ENCODE measurements at regions not wholly inside any gene's neighbourhood (a gene's known extent, or its start where the extent isn't known, plus 50 kb on each side); places are given as distances from the start of the nearest gene placed in this dataset.

- TF ChIP-seq TCF12 (IDR thresholded peaks at IDR 0.05; ENCODE audit: low read depth, low read length) (no peak), RFX5 (IDR thresholded peaks at IDR 0.05; ENCODE audit: borderline replicate concordance, low read depth, low read length) (no peak), SP1 (IDR thresholded peaks at IDR 0.05; ENCODE audit: low read depth, low read length) (no peak), POLR2AphosphoS5 (IDR thresholded peaks at IDR 0.05; ENCODE audit: low read depth, low read length) (no peak), POLR2A (IDR thresholded peaks at IDR 0.05; ENCODE audit: control extremely low read depth in 1 of 2, low read depth in 2 of 2, low read length in 2 of 2) (no peak), SIRT6 (IDR thresholded peaks at IDR 0.05; ENCODE audit: low read length) (no peak), RAD21 (IDR thresholded peaks at IDR 0.05 in 1 of 2, conservative IDR thresholded peaks at IDR 0.05 in 1 of 2; ENCODE audit: low read depth in 2 of 2, low read length in 2 of 2) (no peak), GABPA (IDR thresholded peaks at IDR 0.05; ENCODE audit: borderline replicate concordance, insufficient read depth, low read length) (no peak), SP4 (IDR thresholded peaks at IDR 0.05; ENCODE audit: low read length) (no peak)
These were observed 237.2 kb upstream of the PITX2 start for GRCh38 chr4:110860125-110860524.
